Memory B cell (primary cell): ENCODE measurements at regions not wholly inside any gene's neighbourhood (a gene's known extent, or its start where the extent isn't known, plus 50 kb on each side); places are given as distances from the start of the nearest gene placed in this dataset.

ENCODE experiments used
- ATAC-seq: fragments of 150-1000 bp; cut with Tn5 transposase; 2 replicates; pipeline ENCODE4 v1.10.0; 2021; ENCODE audit warnings: low read depth, mild to moderate bottlenecking, moderate library complexity
- DNase-seq, 2 donors: peaks; one replicate each; pipeline ENCODE4 v3.0.0; 2022; ENCODE audit warnings: low spot score in 2 of 2
- H3K27ac Mint-ChIP-seq: one replicate; pipeline ENCODE4 v1.8.0; 2022; ENCODE audit warnings: mild to moderate bottlenecking, moderate library complexity, mixed read lengths
- H3K27me3 Mint-ChIP-seq: one replicate; pipeline ENCODE4 v1.8.0; 2022; ENCODE audit warnings: mixed read lengths
- H3K36me3 Mint-ChIP-seq: one replicate; pipeline ENCODE4 v1.8.0; 2022; ENCODE audit warnings: mild to moderate bottlenecking, mixed read lengths
- H3K4me1 Mint-ChIP-seq: one replicate; pipeline ENCODE4 v1.8.0; 2022; ENCODE audit warnings: mixed read lengths
- H3K4me3 Mint-ChIP-seq: one replicate; pipeline ENCODE4 v1.8.0; 2022; ENCODE audit warnings: mild to moderate bottlenecking, moderate library complexity, mixed read lengths
- H3K9me3 Mint-ChIP-seq: one replicate; pipeline ENCODE4 v1.8.0; 2022; ENCODE audit warnings: mixed read lengths

- Mint-ChIP-seq H3K27ac (no peak overlapping the region), H3K4me3 (no peak overlapping the region), H3K36me3 (no peaks in the 10 kb centered on the region), H3K27me3 (peaks cover 8% of the 10 kb centered on the region), H3K4me1 (peaks cover 4% of the 10 kb centered on the region), H3K9me3 (peaks cover 7% of the 10 kb centered on the region)
- ATAC-seq (no peak), DNase-seq (no peak)
Measured at GRCh38 chr10:89829262-89829886, 128.0 kb downstream of the KIF20B start.

DNA sequence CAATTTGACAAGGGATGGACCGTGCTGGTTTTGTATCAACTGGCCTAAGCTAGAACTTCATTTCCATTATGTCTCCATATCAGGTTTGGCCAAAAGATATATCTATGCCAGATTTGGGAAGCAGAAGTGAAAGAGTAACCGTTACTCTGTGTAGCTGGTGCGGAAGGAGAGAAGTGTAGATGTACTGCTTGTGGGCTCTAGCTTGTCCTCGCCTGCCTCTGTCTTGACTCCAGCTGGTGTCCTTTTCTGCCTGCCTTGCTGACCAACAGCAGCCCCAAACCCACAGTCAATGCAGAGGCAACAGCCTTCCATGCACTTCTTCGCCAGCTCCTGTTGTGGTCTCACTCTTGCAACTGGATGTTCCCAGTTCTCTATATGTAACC lies 128.5 kb downstream of the KIF20B start:
- no peaks in the 10 kb centered on the region for H3K36me3 Mint-ChIP-seq

GRCh38 chr10:89830624-89831023 lies 129.2 kb downstream of the KIF20B start:
- H3K36me3 Mint-ChIP-seq, result no peaks in the 10 kb centered on the region
- no peak overlapping the region for H3K27ac Mint-ChIP-seq
- peaks cover 4% of the 10 kb centered on the region for H3K4me1 Mint-ChIP-seq
- peaks cover 7% of the 10 kb centered on the region for H3K9me3 Mint-ChIP-seq
- DNase-seq (no peak), ATAC-seq (no peak)
- H3K4me3 Mint-ChIP-seq, result no peak overlapping the region
- H3K27me3 Mint-ChIP-seq, result peaks cover 8% of the 10 kb centered on the region

More for the DNA sequence above, 128.5 kb downstream of the KIF20B start:
- Mint-ChIP-seq H3K4me3 (no peak overlapping the region), H3K27me3 (peaks cover 8% of the 10 kb centered on the region), H3K27ac (no peak overlapping the region), H3K9me3 (peaks cover 7% of the 10 kb centered on the region), H3K4me1 (peaks cover 4% of the 10 kb centered on the region)
- DNase-seq (no peak), ATAC-seq (peak; percentile 45)

DNA sequence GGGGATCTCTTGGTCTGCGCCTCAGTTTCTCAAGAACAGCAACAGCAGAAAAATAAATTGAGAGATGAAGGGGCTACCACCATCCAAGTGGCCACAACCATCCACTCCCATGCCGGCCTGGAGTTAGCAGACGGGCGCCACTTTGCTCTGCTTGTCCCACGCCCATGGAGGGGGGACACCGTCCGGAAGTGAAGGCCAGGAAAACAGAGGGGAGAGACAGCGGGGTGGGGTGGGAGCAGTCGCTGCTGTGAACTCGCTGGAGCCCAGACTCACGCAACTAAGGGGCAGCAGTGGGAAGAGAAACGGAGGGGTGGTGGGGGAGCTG lies 135.4 kb downstream of the KIF20B start:
- no peak for DNase-seq
- Mint-ChIP-seq H3K36me3 (no peaks in the 10 kb centered on the region), H3K4me3 (peak overlapping the region; percentile 87), H3K9me3 (peaks cover 7% of the 10 kb centered on the region), H3K27me3 (peaks cover 17% of the 10 kb centered on the region), H3K27ac (peak overlapping the region; percentile 91), H3K4me1 (peaks cover 9% of the 10 kb centered on the region)
- no peak for ATAC-seq

- Mint-ChIP-seq H3K27ac (peak overlapping the region; percentile 91), H3K27me3 (peaks cover 16% of the 10 kb centered on the region), H3K4me1 (peaks cover 10% of the 10 kb centered on the region), H3K4me3 (peak overlapping the region; percentile 87), H3K36me3 (no peaks in the 10 kb centered on the region), H3K9me3 (peaks cover 7% of the 10 kb centered on the region)
- ATAC-seq (peak; percentile 66), DNase-seq (peak; percentile 25 to 51)
Measured at GRCh38 chr10:89837165-89838043, 136.0 kb downstream of the KIF20B start.

GRCh38 chr10:89838044-89838615 lies 136.7 kb downstream of the KIF20B start:
- Mint-ChIP-seq H3K36me3 (no peaks in the 10 kb centered on the region), H3K4me3 (peak overlapping the region; percentile 87), H3K27ac (peak overlapping the region; percentile 91)

DNA sequence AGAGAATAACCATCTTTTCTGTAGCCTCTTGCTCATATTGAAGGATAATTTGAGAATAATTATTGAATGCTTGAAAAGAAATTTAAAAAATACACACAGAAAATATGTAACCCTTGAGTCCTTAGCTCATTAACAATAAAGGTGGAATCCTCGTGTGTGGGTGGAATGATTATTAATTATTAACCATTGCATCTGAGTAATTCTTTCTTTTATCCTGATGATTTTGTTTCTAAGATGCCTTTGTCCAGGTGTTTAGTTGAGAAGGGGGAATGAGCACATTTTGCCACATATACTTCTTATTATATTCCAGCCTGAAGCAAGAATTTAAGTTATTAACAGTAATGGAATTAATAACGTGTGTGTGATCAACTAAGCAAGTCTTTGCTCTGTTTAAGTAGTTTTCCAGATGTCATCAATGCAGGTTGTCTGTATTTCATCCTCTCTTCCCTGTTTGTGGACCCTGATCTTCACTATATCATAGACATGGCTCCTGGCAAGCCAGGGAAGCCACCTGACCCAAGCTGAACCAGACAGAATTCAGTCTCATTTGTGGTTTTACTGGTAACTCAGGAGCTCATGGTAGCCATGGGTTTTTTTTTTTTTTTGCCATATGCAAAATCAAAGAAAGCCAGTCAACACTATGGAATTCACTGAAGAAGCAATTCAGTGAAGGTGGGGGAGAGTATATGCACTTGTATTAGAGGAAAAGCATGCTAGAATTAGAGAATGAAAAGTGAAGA lies 144.3 kb downstream of the KIF20B start:
- Mint-ChIP-seq H3K27ac (no peak overlapping the region), H3K4me1 (peaks cover 7% of the 10 kb centered on the region), H3K9me3 (peaks cover 3% of the 10 kb centered on the region), H3K27me3 (peaks cover 14% of the 10 kb centered on the region), H3K4me3 (no peak overlapping the region), H3K36me3 (peaks cover 2% of the 10 kb centered on the region)
- no peak for ATAC-seq
- DNase-seq, result no peak

More at GRCh38 chr10:89838044-89838615, 136.7 kb downstream of the KIF20B start:
- Mint-ChIP-seq H3K9me3 (peaks cover 3% of the 10 kb centered on the region), H3K27me3 (peaks cover 12% of the 10 kb centered on the region), H3K4me1 (peaks cover 12% of the 10 kb centered on the region)
- ATAC-seq (no peak), DNase-seq (no peak)

- ATAC-seq (no peak), DNase-seq (no peak)
- H3K9me3 Mint-ChIP-seq, result peaks cover 3% of the 10 kb centered on the region
- H3K36me3 Mint-ChIP-seq, result peaks cover 2% of the 10 kb centered on the region
- H3K4me3 Mint-ChIP-seq, result no peak overlapping the region
- H3K4me1 Mint-ChIP-seq, result peaks cover 7% of the 10 kb centered on the region
- peaks cover 13% of the 10 kb centered on the region for H3K27me3 Mint-ChIP-seq
- H3K27ac Mint-ChIP-seq, result no peak overlapping the region
Measured at GRCh38 chr10:89846281-89846630, 144.9 kb downstream of the KIF20B start.

DNA sequence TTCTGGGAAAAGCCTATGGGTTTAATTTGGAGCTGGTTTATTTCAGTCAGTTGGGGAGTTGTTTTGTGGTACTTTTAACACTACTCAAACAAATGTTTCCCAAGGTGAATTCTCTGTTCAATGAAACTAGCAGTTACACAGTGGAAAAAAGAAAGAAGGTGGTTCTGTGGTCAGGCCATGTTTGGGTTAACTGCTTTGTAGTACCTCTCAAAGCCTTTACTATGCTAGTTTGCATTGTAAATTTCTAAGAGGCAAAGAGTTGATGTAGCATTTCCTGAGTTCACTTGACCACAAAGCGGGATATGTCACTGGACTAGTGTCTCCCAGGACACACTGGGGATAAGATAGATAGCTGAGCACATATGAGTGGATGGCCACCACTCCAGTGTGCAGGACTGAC lies 145.4 kb downstream of the KIF20B start:
- Mint-ChIP-seq H3K4me3 (no peak overlapping the region), H3K9me3 (peaks cover 3% of the 10 kb centered on the region), H3K36me3 (peaks cover 2% of the 10 kb centered on the region), H3K27ac (no peak overlapping the region), H3K4me1 (peaks cover 7% of the 10 kb centered on the region), H3K27me3 (peaks cover 14% of the 10 kb centered on the region)
- no peak for ATAC-seq
- DNase-seq, result no peak

- ATAC-seq, result no peak
- H3K9me3 Mint-ChIP-seq, result no peaks in the 10 kb centered on the region
- H3K36me3 Mint-ChIP-seq, result no peaks in the 10 kb centered on the region
- no peak overlapping the region for H3K4me3 Mint-ChIP-seq
- H3K27ac Mint-ChIP-seq, result no peak overlapping the region
- DNase-seq, result no peak
- no peaks in the 10 kb centered on the region for H3K4me1 Mint-ChIP-seq
- peaks cover 10% of the 10 kb centered on the region for H3K27me3 Mint-ChIP-seq
Measured at GRCh38 chr10:89852872-89853271, 151.5 kb downstream of the KIF20B start.

DNA sequence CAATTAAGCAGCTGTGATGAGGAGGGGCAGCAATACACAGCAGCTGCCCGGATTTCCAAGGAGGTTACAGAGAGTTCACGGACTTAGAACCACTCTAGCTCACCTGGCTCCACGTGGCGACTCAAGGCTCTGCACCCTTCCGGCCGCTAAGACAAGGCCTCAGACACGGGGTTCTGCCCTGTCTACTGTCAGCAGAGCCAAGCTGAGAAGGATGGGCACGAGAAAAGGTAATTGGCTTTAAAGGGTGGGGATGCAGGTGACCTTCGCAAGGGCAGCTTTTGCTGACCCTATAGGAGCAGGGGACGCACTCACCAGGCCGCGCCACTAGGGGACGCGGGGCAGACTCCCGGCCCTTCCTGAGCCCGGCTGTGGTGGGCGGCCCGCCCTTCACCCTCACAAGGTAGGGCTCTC lies 152.4 kb downstream of the KIF20B start:
- Mint-ChIP-seq H3K36me3 (no peaks in the 10 kb centered on the region), H3K4me1 (no peaks in the 10 kb centered on the region), H3K9me3 (no peaks in the 10 kb centered on the region), H3K27me3 (peaks cover 10% of the 10 kb centered on the region), H3K4me3 (no peak overlapping the region), H3K27ac (no peak overlapping the region)
- ATAC-seq (no peak), DNase-seq (no peak)

GRCh38 chr10:89857431-89858042 lies 156.1 kb downstream of the KIF20B start:
- H3K4me3 Mint-ChIP-seq, result no peak overlapping the region
- no peaks in the 10 kb centered on the region for H3K9me3 Mint-ChIP-seq
- no peak overlapping the region for H3K27ac Mint-ChIP-seq
- no peak for ATAC-seq
- no peak for DNase-seq
- H3K4me1 Mint-ChIP-seq, result peaks cover 11% of the 10 kb centered on the region
- peaks cover 3% of the 10 kb centered on the region for H3K27me3 Mint-ChIP-seq
- no peaks in the 10 kb centered on the region for H3K36me3 Mint-ChIP-seq

DNA sequence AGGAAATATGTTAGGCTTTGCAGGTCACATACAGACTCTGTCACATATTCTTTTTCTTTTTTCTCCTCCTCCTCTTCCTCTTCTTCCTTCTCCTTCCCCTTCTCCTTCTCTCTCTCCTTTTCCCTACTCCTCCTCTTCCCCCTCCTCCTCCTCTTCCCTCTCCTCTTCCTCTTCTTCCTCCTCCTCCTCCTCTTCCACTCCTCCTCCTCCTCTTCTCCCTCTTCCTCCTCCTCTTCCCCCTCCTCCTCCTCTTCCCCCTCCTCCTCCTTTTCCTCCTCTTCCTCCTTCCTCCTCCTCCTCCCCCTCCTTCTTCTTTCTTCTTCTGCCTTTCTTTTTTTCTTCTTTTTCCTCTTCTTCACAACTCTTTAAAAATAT lies 159.8 kb downstream of the KIF20B start:
- Mint-ChIP-seq H3K9me3 (no peaks in the 10 kb centered on the region), H3K36me3 (no peaks in the 10 kb centered on the region), H3K4me3 (no peak overlapping the region), H3K27ac (peak overlapping the region; percentile 81), H3K27me3 (no peaks in the 10 kb centered on the region), H3K4me1 (peaks cover 14% of the 10 kb centered on the region)
- ATAC-seq (no peak), DNase-seq (no peak)
